Endothelial cell (in vitro differentiated cells): ENCODE measurements at regions not wholly inside any gene's neighbourhood (a gene's known extent, or its start where the extent isn't known, plus 50 kb on each side); places are given as distances from the start of the nearest gene placed in this dataset.

ENCODE experiments used
- DNase-seq: peaks from one replicate; pipeline ENCODE4 v3.0.0; 2021; ENCODE audit warnings: low spot score
- H3K27ac Mint-ChIP-seq: one replicate; pipeline ENCODE4 v1.8.0; 2021; ENCODE audit warnings: mixed read lengths, inconsistent platforms; ENCODE audit not compliant: unreplicated experiment
- H3K27me3 Mint-ChIP-seq: one replicate; pipeline ENCODE4 v1.8.0; 2021; ENCODE audit warnings: mild to moderate bottlenecking, moderate library complexity, mixed read lengths, inconsistent platforms; ENCODE audit not compliant: unreplicated experiment
- H3K36me3 Mint-ChIP-seq: one replicate; pipeline ENCODE4 v1.8.0; 2021; ENCODE audit warnings: mild to moderate bottlenecking, low read depth, mixed read lengths, inconsistent platforms; ENCODE audit not compliant: unreplicated experiment
- H3K4me1 Mint-ChIP-seq: one replicate; pipeline ENCODE4 v1.8.0; 2021; ENCODE audit warnings: mild to moderate bottlenecking, mixed read lengths, inconsistent platforms; ENCODE audit not compliant: unreplicated experiment
- H3K4me3 Mint-ChIP-seq: one replicate; pipeline ENCODE4 v1.8.0; 2021; ENCODE audit warnings: mild to moderate bottlenecking, mixed read lengths, inconsistent platforms; ENCODE audit not compliant: unreplicated experiment
- H3K9me3 Mint-ChIP-seq: one replicate; pipeline ENCODE4 v1.8.0; 2021; ENCODE audit warnings: mixed read lengths, inconsistent platforms; ENCODE audit not compliant: unreplicated experiment
- TF ChIP-seq, protein P1 (sequence below): fragments of 200-600 bp; sonication (generic); IDR thresholded peaks from one replicate; pipeline ENCODE4 v1.5.0; 2021; ENCODE audit warnings: antibody characterized with exemption; ENCODE audit not compliant: unreplicated experiment

DNA sequence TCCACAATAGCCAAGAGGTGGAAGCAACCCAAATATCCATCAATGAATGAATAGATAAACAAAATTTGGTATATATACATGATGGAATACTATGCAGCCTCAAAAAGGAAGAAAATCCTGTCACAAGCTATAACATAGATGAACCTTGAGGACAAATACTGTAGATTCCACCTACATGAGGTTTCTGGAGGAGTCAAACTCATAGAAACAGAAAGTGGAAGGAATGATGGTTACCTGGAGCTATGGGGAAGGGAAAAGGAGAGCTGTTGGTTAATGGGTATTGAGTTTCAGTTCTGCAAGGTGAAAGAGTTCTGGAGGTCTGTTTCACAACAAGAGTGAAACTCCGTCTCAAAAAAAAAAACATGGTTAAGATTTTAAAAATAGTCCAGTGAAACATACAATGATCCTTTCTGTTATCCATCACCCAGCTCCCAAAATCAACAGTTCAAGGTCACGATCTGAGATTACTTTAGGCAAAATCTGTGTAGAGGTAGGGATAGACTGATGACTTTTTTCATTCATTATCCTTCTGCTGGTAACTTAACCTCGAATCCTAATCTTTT is 80.8 kb upstream of the HNRNPU start:
- TF ChIP-seq, protein P1, sequence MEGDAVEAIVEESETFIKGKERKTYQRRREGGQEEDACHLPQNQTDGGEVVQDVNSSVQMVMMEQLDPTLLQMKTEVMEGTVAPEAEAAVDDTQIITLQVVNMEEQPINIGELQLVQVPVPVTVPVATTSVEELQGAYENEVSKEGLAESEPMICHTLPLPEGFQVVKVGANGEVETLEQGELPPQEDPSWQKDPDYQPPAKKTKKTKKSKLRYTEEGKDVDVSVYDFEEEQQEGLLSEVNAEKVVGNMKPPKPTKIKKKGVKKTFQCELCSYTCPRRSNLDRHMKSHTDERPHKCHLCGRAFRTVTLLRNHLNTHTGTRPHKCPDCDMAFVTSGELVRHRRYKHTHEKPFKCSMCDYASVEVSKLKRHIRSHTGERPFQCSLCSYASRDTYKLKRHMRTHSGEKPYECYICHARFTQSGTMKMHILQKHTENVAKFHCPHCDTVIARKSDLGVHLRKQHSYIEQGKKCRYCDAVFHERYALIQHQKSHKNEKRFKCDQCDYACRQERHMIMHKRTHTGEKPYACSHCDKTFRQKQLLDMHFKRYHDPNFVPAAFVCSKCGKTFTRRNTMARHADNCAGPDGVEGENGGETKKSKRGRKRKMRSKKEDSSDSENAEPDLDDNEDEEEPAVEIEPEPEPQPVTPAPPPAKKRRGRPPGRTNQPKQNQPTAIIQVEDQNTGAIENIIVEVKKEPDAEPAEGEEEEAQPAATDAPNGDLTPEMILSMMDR: no peak
- no peak for DNase-seq
- H3K27ac Mint-ChIP-seq: no peak overlapping the region
- H3K36me3 Mint-ChIP-seq: no peaks in the 10 kb centered on the region
- no peak overlapping the region for H3K4me3 Mint-ChIP-seq
- peaks cover 3% of the 10 kb centered on the region for H3K27me3 Mint-ChIP-seq
- H3K9me3 Mint-ChIP-seq: no peaks in the 10 kb centered on the region
- H3K4me1 Mint-ChIP-seq: no peaks in the 10 kb centered on the region

DNA sequence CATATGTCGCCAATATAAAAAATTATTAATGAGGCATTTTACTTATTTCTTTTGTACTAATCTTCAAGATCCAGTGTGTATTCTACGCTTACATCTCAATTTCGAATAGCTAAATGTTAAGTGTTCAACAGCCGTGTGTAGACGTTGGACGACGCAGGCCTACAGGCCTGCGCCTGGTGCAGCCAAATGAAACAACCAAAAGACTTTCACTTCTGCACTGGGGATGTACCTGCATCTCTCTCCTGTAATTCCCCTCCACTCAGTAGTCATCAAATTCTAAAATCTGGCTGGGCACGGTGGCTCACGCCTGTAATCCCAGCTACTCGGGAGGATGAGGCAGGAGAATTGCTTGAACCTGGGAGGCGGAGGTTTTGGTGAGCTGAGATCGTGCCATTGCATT is 76.8 kb upstream of the HNRNPU start:
- no peak for DNase-seq
- TF ChIP-seq, protein P1: no peak
- Mint-ChIP-seq H3K9me3 (no peaks in the 10 kb centered on the region), H3K27me3 (peaks cover 3% of the 10 kb centered on the region), H3K4me1 (no peaks in the 10 kb centered on the region), H3K27ac (no peak overlapping the region), H3K4me3 (no peak overlapping the region), H3K36me3 (no peaks in the 10 kb centered on the region)

DNA sequence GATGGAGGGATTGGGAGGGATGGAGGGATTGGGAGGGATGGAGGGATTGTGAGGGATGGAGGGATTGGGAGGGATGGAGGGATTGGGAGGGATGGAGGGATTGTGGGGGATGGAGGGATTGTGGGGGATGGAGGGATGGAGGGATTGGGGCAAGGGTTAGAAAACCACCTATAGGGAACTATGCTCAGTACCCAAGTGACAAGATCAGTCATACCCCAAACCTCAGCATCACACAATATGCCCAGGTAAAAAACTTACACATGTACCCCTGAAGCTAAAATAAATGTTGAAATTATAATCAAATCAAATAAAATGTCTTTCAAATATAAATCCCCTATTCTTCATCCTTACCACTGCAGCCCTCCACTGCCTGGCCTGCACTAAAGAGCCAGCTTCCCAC is 72.8 kb upstream of the HNRNPU start:
- H3K4me3 Mint-ChIP-seq: no peak overlapping the region
- no peak for DNase-seq
- H3K4me1 Mint-ChIP-seq: no peaks in the 10 kb centered on the region
- no peak overlapping the region for H3K27ac Mint-ChIP-seq
- no peaks in the 10 kb centered on the region for H3K36me3 Mint-ChIP-seq
- peaks cover 3% of the 10 kb centered on the region for H3K27me3 Mint-ChIP-seq
- no peaks in the 10 kb centered on the region for H3K9me3 Mint-ChIP-seq
- TF ChIP-seq, protein P1: no peak

DNA sequence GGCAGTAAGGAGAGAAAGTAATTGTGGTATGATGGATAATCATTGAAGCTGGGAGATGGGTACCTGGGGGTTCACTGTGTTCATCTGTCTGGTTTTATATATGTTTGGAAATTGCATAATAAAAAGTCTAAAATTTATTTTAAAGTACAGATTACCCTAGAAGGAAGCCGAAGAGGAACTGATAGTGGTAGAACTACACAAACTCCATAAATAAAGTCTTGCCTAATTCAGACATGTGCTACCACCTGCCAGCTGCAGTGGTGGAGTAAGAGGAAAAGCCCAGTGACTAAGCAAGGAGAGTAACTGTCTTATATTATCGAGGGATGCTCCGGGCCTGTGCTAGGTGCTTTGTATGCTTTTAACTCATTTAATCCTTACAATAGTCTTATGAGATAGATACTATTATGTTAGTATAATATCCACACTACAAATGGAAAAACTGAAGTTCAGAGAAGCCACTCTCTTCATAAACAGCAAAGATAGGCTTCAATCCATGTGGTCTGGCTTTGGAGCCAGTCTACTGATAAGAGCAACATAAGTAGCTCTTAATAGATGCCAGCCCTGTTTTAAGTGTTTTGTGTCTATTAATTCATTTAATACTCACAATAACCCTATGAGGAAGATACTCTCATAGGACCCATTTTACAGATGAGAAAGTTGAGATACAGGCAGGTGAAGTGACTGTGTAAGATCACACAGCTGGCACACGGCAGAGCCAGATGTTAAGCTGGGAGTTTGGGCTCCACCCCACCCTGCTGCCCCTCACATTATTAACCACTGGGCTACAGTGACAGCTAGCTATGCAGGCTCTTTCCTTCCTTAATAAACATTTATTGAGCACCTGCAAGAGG is 56.8 kb upstream of the HNRNPU start:
- TF ChIP-seq, protein P1: no peak
- no peak overlapping the region for H3K4me3 Mint-ChIP-seq

More for the DNA sequence above, 56.8 kb upstream of the HNRNPU start:
- H3K36me3 Mint-ChIP-seq: no peaks in the 10 kb centered on the region
- H3K27ac Mint-ChIP-seq: no peak overlapping the region
- DNase-seq: no peak
- H3K27me3 Mint-ChIP-seq: no peaks in the 10 kb centered on the region
- H3K4me1 Mint-ChIP-seq: peaks cover 5% of the 10 kb centered on the region
- H3K9me3 Mint-ChIP-seq: no peaks in the 10 kb centered on the region
